ENCODE measurements at regions not wholly inside any gene's neighbourhood (a gene's known extent, or its start where the extent isn't known, plus 50 kb on each side); places are given as distances from the start of the nearest gene placed in this dataset.
A peak's percentile ranks its signal among the peaks of the same experiment; 100 is the strongest.

GRCh38 chr10:43870968-43871439 is 222.3 kb upstream of the ZNF32 start:
- 69 to 78% (median 74%) methylated on average over 9 to 12 of the region's 12 CpGs for WGBS, 5 donors
- intact Hi-C loops (cut with DNase I; ENCODE audit: low total_unique reads), result no loop called here
- H3K27me3 ChIP-seq (replicated peaks in 1 of 7), result no peaks in the 10 kb centered on the region
- no peak for TF ChIP-seq POLR2A (IDR thresholded peaks at IDR 0.05)
- peak in 2 of 3 donors; percentile 61 to 71 for TF ChIP-seq POLR2AphosphoS5 (IDR thresholded peaks at IDR 0.05)
- DNase-seq, result no peak
- H3K9me3 ChIP-seq, result no peaks in the 10 kb centered on the region
- H3K27ac ChIP-seq, result peak overlapping the region in 1 of 8 donors; percentile 21
- H3K36me3 ChIP-seq, result no peaks in the 10 kb centered on the region
- H3K4me1 ChIP-seq, result peaks cover 0 to 7% (median 0%) of the 10 kb centered on the region in 6 donors
- H3K4me3 ChIP-seq, result no peak overlapping the region

GRCh38 chr10:43869669-43870322 is 221.1 kb upstream of the ZNF32 start:
- intact Hi-C loops (cut with DNase I; ENCODE audit: low total_unique reads), result no loop called here
- TF ChIP-seq POLR2A (IDR thresholded peaks at IDR 0.05) (no peak), CTCF (IDR thresholded peaks at IDR 0.05 in 8 of 11, conservative IDR thresholded peaks at IDR 0.05 in 3 of 11) (no peak), POLR2AphosphoS5 (IDR thresholded peaks at IDR 0.05) (no peak)
- no peaks in the 10 kb centered on the region for H3K27me3 ChIP-seq (replicated peaks in 1 of 7)
- 78 to 93% (median 93%) methylated on average over 6 to 8 of the region's 8 CpGs for WGBS, 5 donors
- H3K4me1 ChIP-seq, result peaks cover 0 to 7% (median 0%) of the 10 kb centered on the region in 6 donors
- H3K36me3 ChIP-seq, result no peaks in the 10 kb centered on the region
- no peaks in the 10 kb centered on the region for H3K9me3 ChIP-seq
- DNase-seq, result no peak
- H3K27ac ChIP-seq, result no peak overlapping the region
- no peak overlapping the region for H3K4me3 ChIP-seq

- no peaks in the 10 kb centered on the region for H3K9me3 ChIP-seq
- intact Hi-C loops (cut with DNase I; ENCODE audit: low total_unique reads), result no loop called here
- H3K36me3 ChIP-seq, result no peaks in the 10 kb centered on the region
- 93 to 99% (median 98%) methylated on average over 6 of the region's 6 CpGs for WGBS, 5 donors
- no peak for DNase-seq
- H3K4me1 ChIP-seq, result peaks cover 0 to 7% (median 0%) of the 10 kb centered on the region in 6 donors
- H3K27me3 ChIP-seq (replicated peaks in 1 of 7), result no peaks in the 10 kb centered on the region
- no peak for TF ChIP-seq POLR2A (IDR thresholded peaks at IDR 0.05)
- no peak for TF ChIP-seq CTCF (IDR thresholded peaks at IDR 0.05 in 8 of 11, conservative IDR thresholded peaks at IDR 0.05 in 3 of 11)
- TF ChIP-seq POLR2AphosphoS5 (IDR thresholded peaks at IDR 0.05), result no peak
- H3K27ac ChIP-seq, result peak overlapping the region in 1 of 8 donors; percentile 18
- no peak overlapping the region for H3K4me3 ChIP-seq
Measured at GRCh38 chr10:43868952-43869351, 220.3 kb upstream of the ZNF32 start.

- 75 to 90% (median 85%) methylated on average over 16 of the region's 16 CpGs for WGBS, 5 donors
- DNase-seq, result no peak
Measured at GRCh38 chr10:43867667-43868565, 219.2 kb upstream of the ZNF32 start.

More at GRCh38 chr10:43867667-43868565, 219.2 kb upstream of the ZNF32 start:
- Histone ChIP-seq H3K27ac (peak overlapping the region in 1 of 8 donors; percentile 18), H3K36me3 (no peaks in the 10 kb centered on the region), H3K4me3 (no peak overlapping the region), H3K9me3 (no peaks in the 10 kb centered on the region), H3K4me1 (peaks cover 0 to 7% (median 0%) of the 10 kb centered on the region in 6 donors), H3K27me3 (replicated peaks in 1 of 7) (no peaks in the 10 kb centered on the region)
- intact Hi-C loops (cut with DNase I; ENCODE audit: low total_unique reads), result no loop called here
- TF ChIP-seq CTCF (IDR thresholded peaks at IDR 0.05 in 8 of 11, conservative IDR thresholded peaks at IDR 0.05 in 3 of 11) (no peak), POLR2A (IDR thresholded peaks at IDR 0.05) (no peak), POLR2AphosphoS5 (IDR thresholded peaks at IDR 0.05) (no peak)
